Memory B cell (primary cell): ENCODE measurements at regions not wholly inside any gene's neighbourhood (a gene's known extent, or its start where the extent isn't known, plus 50 kb on each side); places are given as distances from the start of the nearest gene placed in this dataset.

ENCODE experiments used
- ATAC-seq: fragments of 150-1000 bp; cut with Tn5 transposase; 2 replicates; pipeline ENCODE4 v1.10.0; 2021; ENCODE audit warnings: low read depth, mild to moderate bottlenecking, moderate library complexity
- DNase-seq, 2 donors: peaks; one replicate each; pipeline ENCODE4 v3.0.0; 2022; ENCODE audit warnings: low spot score in 2 of 2
- H3K27ac Mint-ChIP-seq: one replicate; pipeline ENCODE4 v1.8.0; 2022; ENCODE audit warnings: mild to moderate bottlenecking, moderate library complexity, mixed read lengths
- H3K27me3 Mint-ChIP-seq: one replicate; pipeline ENCODE4 v1.8.0; 2022; ENCODE audit warnings: mixed read lengths
- H3K36me3 Mint-ChIP-seq: one replicate; pipeline ENCODE4 v1.8.0; 2022; ENCODE audit warnings: mild to moderate bottlenecking, mixed read lengths
- H3K4me1 Mint-ChIP-seq: one replicate; pipeline ENCODE4 v1.8.0; 2022; ENCODE audit warnings: mixed read lengths
- H3K4me3 Mint-ChIP-seq: one replicate; pipeline ENCODE4 v1.8.0; 2022; ENCODE audit warnings: mild to moderate bottlenecking, moderate library complexity, mixed read lengths
- H3K9me3 Mint-ChIP-seq: one replicate; pipeline ENCODE4 v1.8.0; 2022; ENCODE audit warnings: mixed read lengths

GRCh38 chr1:208581209-208581608 lies 337.0 kb upstream of the PLXNA2 start:
- no peaks in the 10 kb centered on the region for H3K9me3 Mint-ChIP-seq
- H3K27me3 Mint-ChIP-seq = no peaks in the 10 kb centered on the region
- ATAC-seq (no peak), DNase-seq (no peak)
- no peak overlapping the region for H3K27ac Mint-ChIP-seq
- no peaks in the 10 kb centered on the region for H3K36me3 Mint-ChIP-seq
- H3K4me3 Mint-ChIP-seq = no peak overlapping the region
- no peaks in the 10 kb centered on the region for H3K4me1 Mint-ChIP-seq

- no peaks in the 10 kb centered on the region for H3K36me3 Mint-ChIP-seq
- no peak overlapping the region for H3K27ac Mint-ChIP-seq
- DNase-seq (no peak), ATAC-seq (no peak)
- no peak overlapping the region for H3K4me3 Mint-ChIP-seq
- no peaks in the 10 kb centered on the region for H3K27me3 Mint-ChIP-seq
- no peaks in the 10 kb centered on the region for H3K9me3 Mint-ChIP-seq
- no peaks in the 10 kb centered on the region for H3K4me1 Mint-ChIP-seq
Observed at GRCh38 chr1:208581667-208582066, 337.5 kb upstream of the PLXNA2 start.

DNA sequence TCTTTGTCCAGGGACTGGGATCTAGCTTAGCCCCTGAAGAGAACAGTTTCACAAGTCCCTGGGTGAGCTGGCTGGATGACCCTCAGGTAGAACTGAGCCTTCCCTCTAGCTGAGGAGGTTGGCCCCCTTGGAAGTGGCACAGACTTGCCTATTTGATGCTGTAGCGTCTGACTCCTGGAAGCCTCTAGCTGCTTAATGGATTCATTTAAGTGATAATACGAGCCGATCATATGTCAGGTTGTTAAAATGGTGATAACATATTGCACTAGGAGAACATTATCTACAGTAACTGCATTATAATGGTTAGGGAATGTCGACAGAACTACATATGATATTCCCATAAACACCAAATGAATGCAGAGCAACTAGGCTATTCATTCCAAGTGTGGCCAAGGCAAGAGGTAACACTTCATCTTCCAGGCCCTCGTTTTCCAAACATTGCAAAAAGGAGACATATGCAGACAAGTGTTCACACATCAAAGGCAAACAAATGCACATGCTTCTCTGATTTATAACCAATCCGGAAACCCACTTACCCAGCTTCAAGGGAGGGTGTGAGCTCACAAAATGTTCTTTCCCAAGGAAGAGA lies 340.1 kb upstream of the PLXNA2 start:
- Mint-ChIP-seq H3K4me3 (no peak overlapping the region), H3K9me3 (no peaks in the 10 kb centered on the region), H3K4me1 (no peaks in the 10 kb centered on the region), H3K27ac (no peak overlapping the region), H3K36me3 (no peaks in the 10 kb centered on the region), H3K27me3 (no peaks in the 10 kb centered on the region)
- no peak for DNase-seq
- no peak for ATAC-seq

GRCh38 chr1:208587110-208587509 lies 342.9 kb upstream of the PLXNA2 start:
- Mint-ChIP-seq H3K4me1 (no peaks in the 10 kb centered on the region), H3K4me3 (no peak overlapping the region), H3K9me3 (no peaks in the 10 kb centered on the region), H3K27me3 (no peaks in the 10 kb centered on the region), H3K36me3 (no peaks in the 10 kb centered on the region), H3K27ac (no peak overlapping the region)
- DNase-seq (no peak), ATAC-seq (no peak)

DNA sequence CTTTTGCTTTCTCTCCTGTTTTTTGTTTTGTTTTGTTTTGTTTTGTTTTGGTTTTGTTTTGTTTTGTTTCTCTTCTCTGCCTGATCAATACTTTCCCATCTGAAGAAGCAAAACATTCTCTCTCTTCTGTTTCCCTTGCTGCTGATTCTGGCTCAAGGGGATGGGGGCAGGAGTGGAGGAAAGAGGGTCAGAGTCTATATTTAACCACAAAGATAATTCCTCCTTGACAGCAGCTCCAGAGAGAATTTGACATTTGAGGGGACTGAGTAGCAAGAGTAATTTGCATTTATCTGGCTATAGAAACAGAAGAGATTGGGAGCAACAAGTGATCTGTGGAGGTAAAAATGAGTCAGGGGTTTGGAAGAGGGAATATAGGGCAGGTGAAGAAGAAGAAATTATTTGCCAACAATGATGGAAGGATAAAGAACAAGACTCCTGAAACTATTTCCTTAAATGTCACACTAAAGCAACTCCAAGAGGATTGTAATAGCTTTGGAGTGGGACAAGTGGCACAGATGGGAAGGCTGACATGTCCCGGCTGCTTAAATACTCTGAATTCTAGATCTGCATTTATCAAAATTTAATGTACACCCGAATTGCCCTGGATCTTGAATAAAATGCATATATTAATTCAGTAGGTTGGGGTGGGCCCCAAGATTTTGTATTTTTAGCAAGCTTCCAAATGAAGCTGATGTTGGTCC lies 349.3 kb upstream of the PLXNA2 start:
- H3K27ac Mint-ChIP-seq = no peak overlapping the region
- no peak overlapping the region for H3K4me3 Mint-ChIP-seq
- no peaks in the 10 kb centered on the region for H3K36me3 Mint-ChIP-seq
- H3K9me3 Mint-ChIP-seq = no peaks in the 10 kb centered on the region
- H3K4me1 Mint-ChIP-seq = no peaks in the 10 kb centered on the region
- no peaks in the 10 kb centered on the region for H3K27me3 Mint-ChIP-seq
- ATAC-seq = no peak
- no peak for DNase-seq

- Mint-ChIP-seq H3K27me3 (no peaks in the 10 kb centered on the region), H3K4me1 (no peaks in the 10 kb centered on the region), H3K9me3 (no peaks in the 10 kb centered on the region), H3K27ac (no peak overlapping the region), H3K4me3 (no peak overlapping the region), H3K36me3 (no peaks in the 10 kb centered on the region)
- DNase-seq = no peak
- ATAC-seq = no peak
Observed at GRCh38 chr1:208595236-208595635, 351.1 kb upstream of the PLXNA2 start.

DNA sequence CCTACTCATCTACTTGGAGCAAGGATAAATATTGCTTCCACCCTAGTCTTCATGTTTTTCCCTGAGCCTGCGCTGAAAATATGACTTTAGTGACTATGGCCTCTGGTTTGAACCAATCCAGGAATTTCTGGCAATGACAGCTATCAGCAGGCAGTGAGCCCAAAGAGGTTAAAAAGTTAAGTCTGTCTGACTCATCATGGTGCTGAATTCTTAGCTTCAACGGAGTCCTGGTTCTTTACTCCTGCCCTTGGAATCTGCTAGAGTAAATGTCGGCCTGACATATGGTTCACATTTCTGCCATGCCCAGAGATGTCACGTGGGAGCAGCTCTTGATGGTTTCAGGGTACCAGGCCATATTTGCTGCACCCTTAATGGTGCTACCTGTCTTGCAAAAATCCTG lies 351.6 kb upstream of the PLXNA2 start:
- no peaks in the 10 kb centered on the region for H3K4me1 Mint-ChIP-seq
- no peaks in the 10 kb centered on the region for H3K9me3 Mint-ChIP-seq
- ATAC-seq (no peak), DNase-seq (no peak)
- H3K27me3 Mint-ChIP-seq = no peaks in the 10 kb centered on the region
- H3K27ac Mint-ChIP-seq = no peak overlapping the region
- H3K36me3 Mint-ChIP-seq = no peaks in the 10 kb centered on the region
- H3K4me3 Mint-ChIP-seq = no peak overlapping the region

- no peaks in the 10 kb centered on the region for H3K27me3 Mint-ChIP-seq
- ATAC-seq (no peak), DNase-seq (no peak)
- no peak overlapping the region for H3K27ac Mint-ChIP-seq
- no peak overlapping the region for H3K4me3 Mint-ChIP-seq
- no peaks in the 10 kb centered on the region for H3K36me3 Mint-ChIP-seq
- H3K9me3 Mint-ChIP-seq = no peaks in the 10 kb centered on the region
- no peaks in the 10 kb centered on the region for H3K4me1 Mint-ChIP-seq
Observed at GRCh38 chr1:208597571-208597970, 353.4 kb upstream of the PLXNA2 start.

GRCh38 chr1:208598021-208598420 lies 353.8 kb upstream of the PLXNA2 start:
- ATAC-seq (no peak), DNase-seq (no peak)
- Mint-ChIP-seq H3K36me3 (no peaks in the 10 kb centered on the region), H3K4me3 (no peak overlapping the region), H3K9me3 (no peaks in the 10 kb centered on the region), H3K27me3 (peaks cover 2% of the 10 kb centered on the region), H3K4me1 (no peaks in the 10 kb centered on the region), H3K27ac (no peak overlapping the region)

DNA sequence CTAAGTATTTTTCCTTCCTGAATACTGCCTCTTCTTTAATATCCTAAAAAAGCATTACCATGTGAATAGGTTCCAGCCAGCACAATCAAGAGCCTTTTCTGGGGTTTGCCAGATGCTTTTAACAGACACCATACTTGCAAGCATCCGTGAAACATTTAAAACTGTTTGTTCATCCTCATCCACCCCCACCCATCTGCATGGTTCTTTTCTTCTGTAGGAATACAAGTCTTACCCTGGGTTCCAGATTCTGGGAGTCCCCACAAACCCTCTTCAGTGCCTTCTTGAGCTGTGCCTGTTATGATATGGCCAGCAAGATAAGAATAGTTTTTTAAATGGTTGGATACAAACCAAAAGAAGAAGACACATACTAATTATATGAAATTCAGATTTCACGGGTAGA lies 354.9 kb upstream of the PLXNA2 start:
- H3K9me3 Mint-ChIP-seq = no peaks in the 10 kb centered on the region
- peaks cover 2% of the 10 kb centered on the region for H3K4me1 Mint-ChIP-seq
- H3K27me3 Mint-ChIP-seq = peaks cover 3% of the 10 kb centered on the region
- H3K27ac Mint-ChIP-seq = no peak overlapping the region
- ATAC-seq (no peak), DNase-seq (no peak)
- H3K36me3 Mint-ChIP-seq = no peaks in the 10 kb centered on the region
- no peak overlapping the region for H3K4me3 Mint-ChIP-seq

DNA sequence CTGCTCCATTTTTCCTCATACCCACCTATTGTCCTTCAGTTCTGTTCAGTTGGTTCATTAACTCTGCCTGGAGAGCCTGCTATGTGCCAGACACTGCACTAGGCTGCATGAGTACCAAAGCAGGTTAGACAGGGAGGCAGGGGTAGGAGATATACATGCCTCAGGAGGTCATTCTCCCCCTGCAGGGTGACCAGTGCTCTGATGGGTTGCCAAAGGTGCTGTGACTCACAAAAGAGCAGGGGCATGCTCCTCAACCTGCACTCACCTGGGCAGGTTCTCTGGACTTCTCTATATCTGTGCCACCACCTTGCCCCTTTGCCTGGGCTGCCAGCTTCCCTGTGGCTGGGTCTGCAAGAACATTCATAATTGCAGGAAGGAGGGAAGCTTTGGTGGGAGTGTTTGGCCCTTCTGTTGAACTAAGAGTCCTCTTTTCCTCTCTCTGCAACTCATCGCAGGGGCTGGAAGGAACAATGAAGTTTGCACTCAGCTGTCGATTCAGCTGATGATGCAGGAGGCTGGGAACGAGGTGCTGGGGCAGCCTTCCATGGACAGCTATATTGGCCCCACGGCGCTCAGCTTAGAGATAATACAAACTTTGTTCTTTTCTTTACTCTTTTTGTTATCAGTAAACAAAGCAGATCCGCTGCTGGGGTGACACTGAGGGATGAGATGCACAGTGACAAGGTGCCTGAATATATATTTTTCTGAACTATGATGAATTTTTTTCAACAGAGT lies 356.4 kb upstream of the PLXNA2 start:
- ATAC-seq = no peak
- Mint-ChIP-seq H3K27me3 (peaks cover 6% of the 10 kb centered on the region), H3K27ac (no peak overlapping the region), H3K4me1 (peaks cover 2% of the 10 kb centered on the region), H3K9me3 (no peaks in the 10 kb centered on the region), H3K36me3 (no peaks in the 10 kb centered on the region), H3K4me3 (no peak overlapping the region)
- DNase-seq = no peak

- H3K4me1 Mint-ChIP-seq = peaks cover 2% of the 10 kb centered on the region
- DNase-seq (no peak), ATAC-seq (no peak)
- H3K4me3 Mint-ChIP-seq = no peak overlapping the region
- no peak overlapping the region for H3K27ac Mint-ChIP-seq
- H3K36me3 Mint-ChIP-seq = no peaks in the 10 kb centered on the region
- peaks cover 6% of the 10 kb centered on the region for H3K27me3 Mint-ChIP-seq
- H3K9me3 Mint-ChIP-seq = no peaks in the 10 kb centered on the region
Observed at GRCh38 chr1:208601561-208601960, 357.4 kb upstream of the PLXNA2 start.

- Mint-ChIP-seq H3K27ac (no peak overlapping the region), H3K4me1 (peaks cover 2% of the 10 kb centered on the region), H3K27me3 (peaks cover 6% of the 10 kb centered on the region), H3K4me3 (no peak overlapping the region), H3K36me3 (no peaks in the 10 kb centered on the region), H3K9me3 (no peaks in the 10 kb centered on the region)
- DNase-seq = no peak
- ATAC-seq = no peak
Observed at GRCh38 chr1:208603721-208604120, 359.5 kb upstream of the PLXNA2 start.

DNA sequence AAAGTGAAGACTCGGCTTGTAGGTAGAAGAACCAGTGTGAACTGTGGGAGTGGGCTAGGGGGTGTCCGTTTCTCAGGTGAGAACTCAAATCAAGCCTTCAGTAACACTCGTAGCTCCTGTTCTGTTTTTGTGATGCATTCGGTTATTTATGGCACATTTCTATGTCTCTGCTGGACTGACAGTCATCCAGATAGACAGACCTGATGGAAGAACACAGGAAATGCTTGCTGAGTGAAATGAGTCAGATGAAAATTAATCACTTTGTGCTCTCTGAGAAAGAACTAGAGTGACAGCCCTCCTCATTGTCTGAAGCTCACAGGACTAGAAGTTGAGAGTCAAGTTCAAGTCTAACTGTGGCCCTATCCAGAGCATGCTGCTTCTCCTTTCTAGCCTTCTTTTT lies 360.1 kb upstream of the PLXNA2 start:
- no peak overlapping the region for H3K27ac Mint-ChIP-seq

More for the DNA sequence above, 360.1 kb upstream of the PLXNA2 start:
- DNase-seq (no peak), ATAC-seq (no peak)
- H3K9me3 Mint-ChIP-seq = no peaks in the 10 kb centered on the region
- H3K4me3 Mint-ChIP-seq = no peak overlapping the region
- no peaks in the 10 kb centered on the region for H3K36me3 Mint-ChIP-seq
- peaks cover 6% of the 10 kb centered on the region for H3K27me3 Mint-ChIP-seq
- H3K4me1 Mint-ChIP-seq = peaks cover 2% of the 10 kb centered on the region
